Islet precursor cell (in vitro differentiated cells): ENCODE measurements at regions not wholly inside any gene's neighbourhood (a gene's known extent, or its start where the extent isn't known, plus 50 kb on each side); places are given as distances from the start of the nearest gene placed in this dataset.
"Not testable (repeated sequence)": the region's sequence is repeated elsewhere in the genome, so short reads cannot be mapped to it uniquely, and the experiment has no call there.

Experiments used
- DNase-seq: peaks from one replicate; pipeline ENCODE4 v3.0.0-alpha.2; 2018

DNA sequence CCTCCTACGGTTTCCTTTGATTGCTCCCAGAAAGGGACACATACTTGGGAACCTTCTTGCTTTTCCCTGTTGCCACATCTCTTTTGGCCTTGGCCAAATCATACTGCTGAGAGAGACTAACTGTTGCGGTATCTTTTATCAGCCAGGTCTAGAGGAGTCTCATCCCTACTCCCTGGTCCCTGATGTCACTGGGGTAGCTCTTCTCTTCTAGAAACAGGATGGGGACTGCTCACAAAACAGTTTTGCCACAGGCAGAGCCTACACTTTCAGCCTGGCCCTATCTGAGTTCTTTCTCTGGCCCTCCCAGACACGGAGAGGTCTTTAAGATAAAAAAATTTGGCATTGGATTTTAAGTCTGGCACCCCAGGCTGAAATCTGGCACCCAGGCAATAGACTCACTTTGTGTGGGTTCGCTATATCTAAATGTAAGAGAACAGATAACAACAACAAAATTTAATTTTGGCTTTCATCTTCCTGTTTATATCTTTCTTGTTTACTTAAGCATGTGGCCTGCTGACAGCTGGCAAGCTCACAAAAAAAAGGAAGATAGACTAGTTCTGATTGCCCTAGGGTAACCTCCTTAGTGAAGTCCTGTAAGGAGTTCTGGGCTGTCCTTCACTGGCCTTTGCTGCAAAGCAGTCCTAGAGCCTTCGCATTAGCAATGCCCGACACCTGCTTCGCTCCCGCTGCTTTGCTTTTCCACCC, 228.3 kb upstream of the NPVF start:
- DNase-seq = no peak

DNA sequence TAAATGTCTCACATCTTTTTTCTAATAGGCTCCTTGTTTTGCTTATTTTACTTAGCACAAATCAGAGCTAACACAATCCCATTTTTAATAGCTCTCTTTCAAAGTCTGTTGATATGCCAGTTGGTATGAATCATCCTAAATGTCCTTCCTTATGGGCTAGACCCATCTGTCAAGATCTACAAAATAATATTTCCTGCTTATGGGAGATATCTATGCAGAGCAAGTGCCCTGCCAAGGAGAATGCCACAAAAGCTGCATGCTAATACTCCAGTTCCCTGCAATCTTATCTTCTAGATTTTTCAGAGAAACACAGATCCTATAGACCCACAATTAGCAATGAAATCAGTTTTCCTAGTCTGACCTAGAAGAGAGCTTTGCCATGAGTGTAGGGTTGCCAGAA, 230.8 kb upstream of the NPVF start:
- DNase-seq = no peak

DNA sequence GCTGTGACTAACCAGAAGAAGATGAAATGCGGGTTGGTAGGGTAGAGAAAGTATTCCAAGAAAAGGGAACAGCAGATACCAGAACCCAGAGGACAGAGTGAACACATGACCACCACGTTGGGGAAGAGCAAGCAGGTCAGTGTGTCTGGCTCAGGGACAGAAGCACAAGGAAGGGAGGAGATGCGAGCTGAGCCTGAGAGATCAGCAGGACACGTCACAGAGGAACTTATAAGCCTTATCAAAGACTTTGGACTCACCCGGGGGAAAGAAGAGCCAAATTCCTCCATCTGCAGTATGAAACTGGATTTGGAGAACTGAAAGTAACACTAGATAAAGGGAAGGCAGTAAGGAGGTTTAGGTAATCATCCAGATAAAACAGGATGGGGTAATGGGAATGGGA, 232.1 kb upstream of the NPVF start:
- DNase-seq = no peak

GRCh38 chr7:25469669-25470068, 241.4 kb upstream of the NPVF start:
- no peak for DNase-seq

GRCh38 chr7:25476863-25477499, 248.7 kb upstream of the NPVF start:
- no peak for DNase-seq

GRCh38 chr7:25478221-25478620, 249.9 kb upstream of the NPVF start:
- not testable (repeated sequence) for DNase-seq

- DNase-seq = no peak
These were observed 250.6 kb upstream of the NPVF start for GRCh38 chr7:25478925-25479324.

DNA sequence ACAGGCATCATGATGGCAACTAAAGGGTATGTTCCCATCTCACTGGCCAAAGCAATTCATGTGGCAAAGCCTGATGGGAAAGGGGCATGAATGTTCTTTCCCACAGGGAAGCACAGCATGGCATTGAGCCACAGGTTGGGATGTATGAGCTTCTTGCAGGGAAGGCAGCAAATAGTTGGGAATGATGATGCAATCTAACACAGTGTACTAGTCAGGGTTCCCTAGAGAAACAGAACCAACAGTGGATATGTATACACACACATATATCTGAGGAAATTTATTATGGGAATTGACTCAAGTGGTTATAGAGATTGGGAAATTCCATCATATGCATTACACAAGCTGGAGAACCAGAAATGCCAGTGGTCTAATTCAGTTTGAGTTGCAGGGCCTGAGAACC, 253.6 kb upstream of the NPVF start:
- no peak for DNase-seq

DNA sequence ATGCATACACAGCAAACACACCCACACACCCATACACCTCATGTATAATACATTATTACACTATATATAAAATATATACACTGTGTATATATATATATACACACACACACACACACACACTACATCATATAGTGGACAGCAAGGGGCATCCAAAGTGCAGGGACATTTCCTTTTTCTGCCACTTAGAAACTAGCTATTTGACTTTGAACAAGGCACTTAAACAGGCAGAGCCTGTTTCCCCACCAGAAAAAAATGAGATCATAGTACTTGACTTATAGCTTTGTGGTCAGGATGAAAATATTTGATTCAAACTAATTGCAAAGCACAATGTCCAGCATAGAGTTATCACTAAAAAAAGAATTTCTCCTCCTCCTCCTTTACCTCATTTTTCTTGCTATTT, 254.3 kb upstream of the NPVF start:
- no peak for DNase-seq

- no peak for DNase-seq
These were observed 256.7 kb upstream of the NPVF start for GRCh38 chr7:25485026-25485425.

DNA sequence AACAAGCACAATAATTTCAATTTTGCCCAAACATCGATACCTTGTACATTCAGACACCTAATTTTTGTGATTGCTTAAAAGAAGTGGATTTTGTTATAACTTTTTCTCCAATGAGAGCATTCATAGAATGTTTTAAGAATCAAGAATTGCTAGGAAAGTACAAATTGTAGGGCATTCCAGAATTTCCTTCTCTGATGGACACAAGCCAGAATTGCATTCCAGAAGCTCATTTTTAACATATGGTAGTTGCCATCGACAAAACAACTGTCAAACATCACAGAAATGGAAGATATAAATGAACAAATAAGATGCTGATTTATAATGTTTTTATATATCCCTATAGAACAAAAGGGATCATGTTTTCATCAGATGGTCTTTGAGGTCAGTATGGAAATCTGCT, 258.4 kb upstream of the NPVF start:
- no peak for DNase-seq

- no peak for DNase-seq
These were observed 265.6 kb upstream of the NPVF start for GRCh38 chr7:25493805-25494366.

DNA sequence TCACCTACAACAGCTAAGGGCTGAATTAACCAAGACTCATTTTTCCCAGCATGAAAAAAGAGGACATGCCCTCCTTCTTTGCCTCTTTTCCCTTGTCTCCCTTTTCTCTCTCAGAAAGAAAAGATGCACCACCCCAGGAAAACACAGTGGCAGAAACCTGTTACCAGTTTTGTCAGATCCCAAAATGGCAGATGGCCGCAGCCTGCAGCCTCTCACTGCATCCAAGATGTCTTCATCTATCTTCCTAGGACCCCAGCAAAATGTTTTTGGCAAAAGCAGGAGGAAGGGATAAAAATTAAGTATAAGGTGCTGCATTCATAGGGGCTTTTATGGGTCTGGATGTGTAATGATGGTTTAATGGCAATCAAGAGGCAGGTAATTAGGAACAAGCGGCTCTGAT, 266.6 kb upstream of the NPVF start:
- no peak for DNase-seq

DNA sequence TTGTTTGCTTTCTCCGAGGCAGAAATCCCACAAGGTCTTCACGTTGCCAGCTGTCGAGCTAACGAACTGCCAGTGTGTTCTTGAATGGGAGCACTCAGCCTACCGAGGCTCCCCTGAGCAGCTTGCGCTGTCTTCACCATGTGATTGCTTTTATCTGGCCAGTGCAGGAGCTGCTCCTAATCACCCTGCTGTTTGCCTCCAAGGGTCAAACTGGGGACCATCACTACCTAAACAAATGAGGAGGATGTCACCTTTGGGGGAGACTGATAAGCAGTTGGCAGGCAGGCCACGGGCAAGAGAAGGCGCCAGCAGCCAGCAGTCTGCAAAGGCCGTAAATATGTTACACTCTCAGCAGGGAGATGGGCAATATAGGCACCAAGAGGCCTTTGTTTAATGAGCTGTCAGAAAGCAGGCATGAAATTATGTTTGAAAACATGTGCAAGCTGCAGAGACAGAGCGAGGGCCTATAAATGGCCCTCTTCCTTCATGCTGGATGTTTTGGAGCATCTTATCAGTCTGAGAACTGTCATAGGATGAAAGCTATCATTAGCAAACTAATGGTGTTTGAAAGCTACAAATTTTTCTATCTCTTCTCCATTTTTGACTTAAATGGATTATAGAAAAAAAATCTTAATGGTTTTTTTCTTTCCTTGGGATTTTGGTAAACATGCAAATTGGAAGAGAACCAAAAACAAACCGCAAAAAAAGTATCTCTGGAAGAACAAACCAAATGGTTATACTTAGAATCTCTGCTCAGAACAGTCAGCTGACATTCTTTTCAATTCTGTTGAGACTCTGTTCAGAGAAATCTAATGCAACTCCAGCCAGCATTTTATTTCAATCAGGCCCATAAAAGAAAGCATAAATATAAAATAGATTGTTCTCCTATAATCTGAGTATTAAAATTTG, 267.3 kb upstream of the NPVF start:
- no peak for DNase-seq

DNA sequence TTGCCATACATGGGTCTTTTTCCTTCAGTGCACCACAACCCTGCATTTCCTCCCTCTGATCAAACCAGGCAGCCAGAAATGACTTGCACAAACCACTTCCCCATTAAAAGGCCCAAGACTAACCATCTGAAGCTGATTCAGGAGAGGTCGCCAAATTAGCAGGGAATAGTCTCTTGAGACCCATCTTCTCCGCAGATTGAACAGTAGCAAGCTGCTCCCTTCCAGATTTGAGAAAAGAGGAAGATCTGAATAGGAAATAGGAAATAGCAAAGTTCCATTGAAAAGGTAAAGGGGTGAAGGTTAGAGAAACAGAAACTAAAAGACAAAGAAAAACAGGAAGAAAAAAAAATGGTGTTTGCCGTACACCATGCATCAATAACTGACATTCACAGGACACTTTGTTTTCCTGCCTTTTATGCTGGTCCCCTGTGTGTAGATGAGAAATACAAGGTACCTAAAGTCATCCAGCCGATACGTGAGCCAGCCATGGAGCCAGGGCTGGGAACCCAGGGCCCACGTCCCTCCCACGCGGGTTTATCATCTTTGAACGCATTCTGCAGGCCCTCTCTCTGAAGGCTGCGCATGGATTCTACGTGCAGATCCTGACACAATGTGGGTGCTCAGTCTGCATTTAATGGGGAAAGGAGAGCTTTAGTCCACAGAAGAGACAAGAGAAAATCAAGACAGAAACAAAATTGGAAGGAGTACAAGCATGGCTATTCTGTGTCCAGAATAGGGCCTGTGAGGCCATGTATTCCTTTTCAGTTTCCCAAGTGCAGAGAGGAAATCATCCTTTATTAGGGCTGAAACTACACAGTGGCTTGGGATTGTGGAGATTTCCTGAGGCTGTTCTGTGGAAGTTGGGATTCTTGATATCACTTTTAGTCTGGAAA, 268.4 kb upstream of the NPVF start:
- no peak for DNase-seq

- no peak for DNase-seq
These were observed 272.2 kb upstream of the NPVF start for GRCh38 chr7:25500393-25500921.

GRCh38 chr7:25503306-25503705, 275.0 kb upstream of the NPVF start:
- no peak for DNase-seq

DNA sequence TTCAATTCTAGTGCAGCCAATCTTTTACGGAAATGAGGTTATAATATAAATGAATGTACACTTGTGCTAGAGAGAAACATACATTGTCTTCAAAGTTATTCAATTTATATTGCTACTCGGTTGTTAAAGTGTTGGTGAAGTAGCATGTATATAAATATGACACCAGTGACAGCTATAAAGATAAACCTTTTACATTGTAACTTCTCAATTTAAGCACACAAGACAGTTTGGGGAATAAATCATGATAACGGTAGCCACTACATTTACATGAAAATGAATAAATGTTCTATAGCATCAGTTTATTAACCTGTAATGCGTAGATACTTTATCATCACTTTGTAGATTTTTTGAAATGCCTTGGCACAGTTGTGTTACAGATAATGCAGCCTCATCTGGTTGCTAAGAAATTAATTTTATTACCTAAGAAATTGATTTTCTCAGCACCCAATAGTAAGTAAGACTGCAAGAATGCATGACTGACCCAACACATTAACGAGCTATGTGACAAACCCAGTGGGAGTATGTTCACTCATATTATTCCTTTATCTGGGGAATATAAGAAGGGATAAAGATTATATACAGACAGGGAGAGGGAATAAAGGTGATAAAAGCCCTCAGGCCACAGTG, 283.9 kb upstream of the NPVF start:
- DNase-seq = no peak

DNA sequence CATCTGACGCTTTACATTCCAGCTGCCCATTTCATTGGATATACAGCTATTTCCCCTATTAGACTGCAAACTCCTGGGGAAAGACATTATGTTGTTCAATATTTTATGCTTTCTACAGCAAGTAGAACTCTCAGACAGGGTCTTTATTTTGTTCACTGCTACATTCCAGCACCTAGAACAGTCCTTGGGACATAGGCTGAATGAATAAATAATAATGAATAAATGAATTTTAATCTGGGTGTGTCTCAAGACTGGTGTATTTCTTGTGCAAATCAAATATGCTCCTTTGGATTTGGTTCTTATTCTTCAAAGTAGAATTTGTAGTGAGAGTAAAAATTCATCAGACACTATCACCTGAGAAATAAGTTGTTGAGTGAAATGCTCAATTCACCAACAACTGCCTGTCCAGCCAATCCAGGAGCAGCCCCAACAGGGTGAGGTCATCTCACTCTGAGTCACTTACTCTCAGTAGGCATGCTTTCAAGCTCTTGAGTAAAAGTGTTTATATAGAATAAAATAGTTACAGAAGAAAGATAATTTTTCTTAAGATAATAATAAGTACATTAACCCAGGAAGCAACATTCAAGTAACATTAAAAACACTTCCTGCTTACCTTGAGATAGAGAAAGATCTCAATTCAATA, 287.5 kb upstream of the NPVF start:
- no peak for DNase-seq

- no peak for DNase-seq
These were observed 289.6 kb upstream of the NPVF start for GRCh38 chr7:25517906-25518305.

GRCh38 chr7:25520017-25520416, 291.7 kb upstream of the NPVF start:
- no peak for DNase-seq
